Nucleus accumbens (tissue), 56 donors: ENCODE measurements at regions not wholly inside any gene's neighbourhood (a gene's known extent, or its start where the extent isn't known, plus 50 kb on each side); places are given as distances from the start of the nearest gene placed in this dataset.
"Not testable (repeated sequence)": the region's sequence is repeated elsewhere in the genome, so short reads cannot be mapped to it uniquely, and the experiment has no call there.

Source experiments
- DNase-seq, 56 donors: peaks; one replicate each; lab custom pipeline; 2025; lab: John Stamatoyannopoulos, UW

DNA sequence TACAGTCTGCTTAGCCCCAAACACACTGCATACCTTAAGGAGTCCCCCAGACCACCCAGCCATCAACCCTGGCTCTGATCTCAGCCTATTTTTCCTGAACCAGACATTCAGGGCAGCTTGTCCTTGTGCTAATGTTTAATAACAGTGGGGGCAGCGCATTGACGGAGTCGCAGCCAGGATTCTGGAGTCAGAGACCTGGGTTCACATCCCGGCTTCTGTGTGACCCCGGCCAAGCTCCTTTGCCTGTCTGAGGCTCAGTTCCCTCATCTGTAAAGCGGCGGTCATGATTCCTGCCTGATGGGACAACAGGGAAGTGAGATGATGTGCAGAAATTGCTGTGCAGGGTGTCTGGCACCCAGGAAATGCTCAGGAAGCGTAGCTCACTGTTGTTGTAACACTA lies 63.1 kb downstream of the MATN1 start:
- DNase-seq: no peak

DNA sequence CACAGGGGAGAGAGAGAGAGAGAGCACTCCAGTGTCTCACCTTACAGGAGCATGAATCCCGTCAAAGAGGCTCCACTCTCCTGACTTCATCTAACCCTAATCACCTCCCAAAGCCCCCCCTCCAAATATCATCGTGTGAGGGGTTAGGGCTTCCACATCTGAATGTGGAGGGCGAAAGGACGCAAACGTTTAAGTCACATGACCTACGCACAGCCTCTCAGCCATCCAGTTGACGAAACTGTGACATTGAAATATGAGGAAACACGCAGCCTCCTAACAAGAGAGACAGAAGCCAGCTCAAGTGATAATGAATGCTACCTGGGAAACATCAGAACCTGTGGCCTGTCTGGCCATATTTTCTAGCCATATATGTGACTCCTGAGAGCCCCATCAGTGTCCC lies 63.7 kb downstream of the MATN1 start:
- no peak for DNase-seq

DNA sequence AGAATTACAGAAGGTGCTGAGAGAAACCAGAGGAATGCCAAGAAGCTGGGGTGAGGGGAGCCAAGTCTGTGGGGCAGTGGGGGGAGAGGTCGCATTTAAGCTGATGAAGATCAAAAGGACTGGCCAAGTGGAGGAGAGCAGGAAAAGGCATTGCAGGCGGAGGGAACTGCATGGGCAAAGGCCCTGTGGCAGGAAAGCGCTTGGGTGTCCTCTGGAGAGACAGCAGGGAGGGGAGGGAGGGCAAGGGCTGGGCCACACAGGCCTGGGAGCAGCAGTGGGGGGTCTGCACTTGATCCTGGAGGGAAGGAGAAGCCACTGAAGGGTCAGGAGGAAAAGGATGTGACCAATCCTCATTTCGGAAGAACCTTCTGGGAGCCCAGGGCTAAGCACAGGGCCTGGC lies 65.0 kb downstream of the MATN1 start:
- DNase-seq: not testable (repeated sequence)

DNA sequence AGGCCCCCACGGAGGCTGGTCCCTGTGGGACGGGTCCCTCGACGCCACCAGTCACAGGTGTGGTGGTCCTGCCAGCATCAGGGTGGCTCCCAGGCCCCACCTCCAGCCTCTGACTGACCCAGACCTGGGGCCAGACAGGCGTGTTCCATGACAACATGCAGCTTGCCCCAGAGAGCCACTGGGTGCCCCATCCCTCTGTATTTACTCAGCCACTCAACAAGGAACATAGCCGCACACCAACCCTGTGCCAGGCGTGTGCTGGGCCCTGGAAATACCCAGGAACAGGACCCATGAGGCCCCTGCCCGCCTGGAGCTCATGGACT lies 65.4 kb downstream of the MATN1 start:
- DNase-seq: no peak

DNA sequence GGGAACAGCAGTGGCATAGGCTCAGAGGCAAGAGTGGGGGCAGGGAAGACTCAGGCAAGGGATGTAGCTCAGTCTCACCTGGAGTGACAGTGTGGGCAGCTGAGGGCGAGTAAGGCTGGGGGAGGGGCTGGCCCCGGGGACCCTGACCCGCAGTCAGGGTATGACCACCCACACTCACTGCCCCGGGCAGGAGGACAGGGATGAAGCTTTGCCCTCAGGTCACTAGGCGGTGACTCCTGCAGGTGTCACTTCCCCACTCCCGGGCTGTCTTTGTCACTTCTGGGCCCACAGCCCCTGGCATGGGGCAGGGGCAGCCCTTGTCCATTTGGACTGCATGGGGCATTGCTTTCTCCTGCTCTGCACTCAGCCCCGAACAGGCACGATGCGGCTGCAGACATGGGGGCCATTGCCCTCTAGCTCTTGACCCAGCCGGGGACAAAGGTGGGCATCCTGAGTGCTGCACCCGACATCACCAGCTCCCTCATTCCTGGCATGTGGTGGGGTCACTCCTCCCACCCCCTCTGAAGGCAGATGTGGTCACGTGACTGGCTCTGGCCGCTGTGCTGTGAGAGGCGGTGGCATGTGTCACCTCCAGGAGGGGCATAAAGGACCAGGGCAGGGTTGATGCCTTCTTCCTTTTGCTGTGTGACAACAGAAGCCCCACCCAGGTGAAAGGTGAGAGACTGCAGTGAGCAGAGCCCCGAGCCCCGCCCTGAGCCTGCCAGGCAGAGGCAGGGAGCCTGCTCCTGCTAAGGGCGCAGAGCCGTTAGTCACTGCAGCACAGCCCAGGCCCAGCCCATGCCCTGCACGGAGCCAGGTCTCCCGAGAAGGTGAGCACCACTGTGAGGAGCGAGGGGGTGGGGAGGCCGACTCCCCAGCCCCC lies 66.0 kb downstream of the MATN1 start:
- no peak for DNase-seq

DNA sequence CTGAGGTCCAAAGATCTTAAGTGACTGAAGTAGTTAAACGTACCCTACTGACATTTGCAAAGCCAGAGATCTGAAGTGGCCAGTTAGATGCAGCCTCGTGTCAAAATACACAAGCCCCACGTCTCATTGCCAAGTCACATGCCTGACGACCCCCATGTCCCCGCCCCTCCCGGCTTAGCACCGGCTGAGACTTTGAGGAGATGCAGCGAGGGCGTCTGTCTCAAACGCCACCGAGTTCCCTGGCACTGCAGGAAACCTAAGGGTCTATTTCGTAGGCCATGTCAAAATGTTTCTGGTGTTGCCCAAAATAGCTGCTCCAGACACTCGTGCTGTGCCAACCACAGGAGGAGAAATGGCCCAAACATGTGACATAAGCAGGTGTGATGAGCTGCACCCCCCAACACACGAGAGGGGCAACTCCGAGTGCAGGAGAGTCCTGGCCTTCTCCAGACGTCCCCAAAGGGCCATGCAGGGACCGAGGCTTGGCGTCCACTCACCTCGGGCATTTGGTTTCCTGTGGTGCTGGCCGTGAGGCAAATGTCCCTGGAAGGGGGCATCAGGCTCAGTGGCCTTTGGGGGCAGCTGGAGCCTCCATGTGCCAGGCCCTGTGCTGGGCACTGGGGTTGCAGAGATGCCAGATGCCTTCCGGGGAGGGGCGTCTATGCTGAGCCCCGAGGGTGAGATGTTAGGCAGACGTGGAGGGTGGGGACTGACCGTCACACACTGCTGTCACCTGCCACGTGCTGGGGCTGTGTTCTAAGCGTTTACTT lies 67.0 kb downstream of the MATN1 start:
- DNase-seq: no peak

DNA sequence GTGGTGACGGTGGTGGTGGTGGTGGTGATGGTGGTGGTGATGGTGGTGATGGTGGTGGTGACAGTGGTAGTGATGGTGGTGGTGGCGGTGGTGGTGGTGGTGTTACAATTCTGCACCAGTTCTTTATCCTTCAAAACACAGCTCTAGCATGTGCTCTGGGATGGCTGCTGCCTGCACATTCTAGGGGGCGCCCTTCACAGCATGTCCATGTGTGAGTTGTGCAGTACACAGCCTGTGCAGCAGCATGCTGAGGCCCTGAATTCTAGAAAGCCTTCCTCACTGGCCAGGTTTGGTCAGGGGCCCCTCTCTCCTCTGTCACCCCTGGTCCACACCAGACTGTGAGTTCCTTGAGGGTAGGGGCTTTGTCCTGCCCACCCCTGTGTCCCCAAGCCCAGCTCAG lies 67.7 kb downstream of the MATN1 start:
- no peak for DNase-seq

DNA sequence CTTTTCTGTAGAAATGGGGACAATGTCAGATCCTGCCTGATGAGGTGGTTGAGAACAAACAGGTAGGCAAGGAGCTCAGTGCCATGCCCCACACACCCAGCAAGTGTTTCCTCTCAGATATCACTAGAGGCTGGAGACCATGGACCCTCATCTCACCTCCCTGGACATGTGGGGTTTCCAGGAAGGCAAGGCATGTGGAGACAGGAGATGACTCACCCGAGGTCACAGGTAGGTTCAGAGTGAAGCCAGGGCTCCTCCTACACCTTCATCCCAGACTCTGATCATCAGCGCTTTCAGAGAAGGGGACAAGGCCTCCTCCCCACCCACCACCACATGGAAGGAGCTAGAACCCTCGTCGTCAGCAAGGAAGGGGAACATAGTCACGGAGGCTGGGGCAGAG lies 69.2 kb downstream of the MATN1 start:
- no peak for DNase-seq

DNA sequence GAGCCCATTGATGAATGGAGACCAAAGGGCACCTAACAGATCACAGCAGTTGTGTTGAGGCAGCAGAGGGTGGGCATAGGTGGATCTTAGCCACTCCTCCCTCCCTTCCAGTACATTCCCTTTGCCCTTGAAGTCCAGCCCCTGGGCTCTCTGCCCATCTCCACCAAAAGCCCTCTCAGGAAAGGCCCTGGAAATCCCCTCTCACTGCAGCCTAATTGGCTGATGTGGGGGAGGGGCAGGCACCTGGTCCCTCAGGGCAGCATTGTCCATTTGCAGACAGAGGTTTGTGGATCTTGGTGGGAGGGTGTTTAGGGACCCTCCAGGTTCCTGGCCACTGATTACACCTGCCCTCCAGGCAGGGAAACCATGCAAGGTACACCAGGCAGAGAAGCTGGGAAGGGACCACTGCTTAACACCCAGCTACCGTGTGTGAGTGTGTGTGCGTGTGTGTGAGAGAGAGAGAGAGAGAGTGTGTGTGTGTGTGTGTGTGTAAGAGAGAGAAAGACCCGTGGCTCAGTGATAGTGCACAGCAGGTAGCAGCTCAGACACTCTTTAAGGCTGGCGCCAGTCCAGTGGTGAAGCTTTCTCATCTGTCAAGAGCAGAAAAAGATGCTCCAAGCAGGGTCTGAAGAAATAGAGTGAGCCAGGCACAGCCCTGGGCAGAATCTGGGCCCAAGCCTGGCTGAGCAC lies 71.1 kb downstream of the MATN1 start:
- DNase-seq: no peak

DNA sequence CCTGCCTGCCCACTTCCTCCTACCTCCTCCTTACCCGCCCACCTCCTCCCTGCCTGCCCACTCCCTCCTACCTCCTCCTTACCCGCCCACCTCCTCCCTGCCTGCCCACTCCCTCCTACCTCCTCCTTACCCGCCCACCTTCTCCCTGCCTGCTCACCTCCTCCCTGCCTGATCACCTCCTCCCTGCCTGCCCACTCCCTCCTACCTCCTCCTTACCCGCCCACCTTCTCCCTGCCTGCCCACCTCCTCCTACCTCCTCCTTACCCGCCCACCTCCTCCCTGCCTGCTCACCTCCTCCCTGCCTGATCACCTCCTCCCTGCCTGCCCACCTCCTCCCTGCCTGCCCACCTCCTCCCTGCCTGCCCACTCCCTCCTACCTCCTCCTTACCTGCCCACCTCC lies 72.0 kb downstream of the MATN1 start:
- not testable (repeated sequence) for DNase-seq

DNA sequence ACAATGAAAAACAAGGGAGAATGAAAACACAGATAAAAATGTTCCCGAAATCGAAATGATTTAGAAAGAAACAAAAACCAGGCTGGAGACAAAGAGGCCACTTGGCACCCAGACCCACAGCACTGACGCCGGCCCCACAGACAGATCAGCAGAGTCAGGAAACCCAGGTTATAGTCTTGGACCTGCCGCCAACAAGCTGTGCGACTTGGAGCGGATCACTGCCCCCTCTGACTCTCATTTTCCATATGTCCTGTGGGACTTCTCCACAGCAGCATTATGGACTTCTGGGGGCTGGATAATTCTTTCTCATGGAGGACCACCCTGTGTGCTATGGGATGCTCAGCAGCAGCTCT lies 72.4 kb downstream of the MATN1 start:
- DNase-seq: no peak

DNA sequence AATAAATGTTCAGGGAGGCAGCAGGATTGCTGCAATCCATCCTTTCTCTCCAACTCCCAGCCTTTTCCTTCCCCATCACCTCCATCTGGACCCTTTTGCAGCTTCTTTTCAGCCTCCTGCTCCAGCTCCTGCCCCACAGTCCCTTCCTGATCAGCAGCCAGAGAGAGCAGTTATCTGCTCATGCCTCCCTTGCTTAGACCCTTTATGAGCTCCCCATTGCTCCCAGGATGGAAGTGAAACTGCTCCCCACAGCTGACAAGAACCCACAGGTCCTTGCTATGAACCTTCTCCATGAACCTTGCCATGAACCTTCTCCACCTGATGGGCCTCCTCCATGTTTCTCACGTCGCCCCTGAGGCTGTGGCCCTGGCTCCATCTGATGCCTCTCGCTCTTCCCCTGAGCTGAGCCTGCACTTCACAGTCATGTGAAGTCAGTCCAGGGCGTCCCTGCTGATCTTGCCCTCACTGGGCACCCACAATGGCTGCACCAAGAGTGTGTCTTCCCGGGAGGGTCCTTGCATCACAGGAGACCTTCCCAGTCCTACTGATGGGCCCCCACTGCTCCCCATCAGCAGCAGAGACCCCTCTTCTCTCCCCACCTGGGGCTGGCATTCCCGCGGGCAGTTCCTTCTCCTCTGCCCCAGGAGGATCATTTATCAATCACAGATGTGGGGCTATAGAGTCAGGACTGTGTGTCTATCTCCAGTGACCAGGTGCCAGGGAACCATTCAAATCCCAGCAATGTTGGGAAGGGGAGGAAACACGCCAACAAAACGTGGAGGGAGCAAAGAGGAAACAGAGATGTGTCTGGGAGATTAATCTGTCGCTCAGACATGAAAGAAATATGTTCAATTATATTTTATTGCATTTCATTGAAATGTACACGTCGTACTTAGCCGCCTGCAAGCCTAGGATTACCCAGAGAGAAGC lies 73.1 kb downstream of the MATN1 start:
- DNase-seq: no peak

DNA sequence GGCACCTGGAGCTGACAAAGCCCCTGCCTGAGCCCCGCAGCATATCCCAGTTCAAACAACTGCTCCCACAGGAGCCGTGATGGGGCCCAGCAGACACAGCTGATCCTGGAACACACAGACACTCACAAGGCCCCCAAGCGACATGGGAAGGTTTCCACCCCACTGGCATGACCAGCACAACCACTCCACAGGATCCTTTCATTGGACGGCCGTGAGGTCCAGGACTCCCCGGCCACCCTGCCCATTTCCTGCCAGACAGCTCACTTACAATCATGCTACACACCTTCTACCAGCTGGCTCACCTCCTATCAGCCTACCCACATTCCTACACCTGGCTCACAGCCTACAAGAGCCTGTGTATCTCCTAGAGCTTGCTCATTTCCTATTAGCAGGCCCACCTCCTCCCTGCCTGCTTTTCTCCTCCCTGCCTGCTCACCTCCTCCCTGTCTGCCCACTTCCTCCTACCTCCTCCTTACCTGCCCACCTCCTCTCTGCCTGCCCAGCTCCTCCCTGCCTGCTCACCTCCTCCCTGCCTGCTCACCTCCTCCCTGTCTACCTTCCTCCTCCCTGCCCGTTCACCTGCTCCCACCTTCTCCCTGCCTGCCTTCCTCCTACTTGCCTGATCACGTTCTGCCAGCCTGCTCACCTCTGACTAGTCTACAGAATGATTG lies 73.9 kb downstream of the MATN1 start:
- DNase-seq: peak in 12 of 56 donors; percentile 3 to 37 (median 22)

DNA sequence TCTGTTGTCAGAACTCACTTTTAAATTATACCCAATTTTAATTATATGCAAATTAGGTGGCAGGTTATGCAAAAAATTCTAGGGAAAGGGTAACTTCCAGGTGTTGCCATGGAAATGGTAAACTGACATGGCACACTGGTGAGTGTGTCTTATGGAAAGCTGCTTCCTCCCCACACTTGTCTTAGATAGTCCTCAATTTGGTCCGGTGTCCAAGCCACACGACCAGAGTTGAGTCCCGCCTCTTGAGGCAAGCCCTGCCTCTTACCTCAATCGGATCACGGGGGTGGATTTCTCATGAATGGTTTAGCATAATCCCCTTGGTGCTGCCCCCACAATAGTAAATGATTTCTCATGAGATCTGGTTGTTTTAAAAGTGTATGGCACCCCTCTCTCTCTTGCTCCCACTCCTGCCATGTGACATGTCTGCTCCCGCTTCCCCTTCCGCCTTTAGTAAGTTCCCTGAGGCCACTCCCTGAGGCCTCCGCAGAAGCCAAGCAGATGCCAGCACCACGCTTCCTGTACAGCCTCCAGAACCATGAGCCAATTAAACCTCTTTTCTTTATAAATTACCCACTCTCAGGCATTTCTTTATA lies 74.9 kb downstream of the MATN1 start:
- DNase-seq: peak in 16 of 56 donors; percentile 7 to 63 (median 24)

DNA sequence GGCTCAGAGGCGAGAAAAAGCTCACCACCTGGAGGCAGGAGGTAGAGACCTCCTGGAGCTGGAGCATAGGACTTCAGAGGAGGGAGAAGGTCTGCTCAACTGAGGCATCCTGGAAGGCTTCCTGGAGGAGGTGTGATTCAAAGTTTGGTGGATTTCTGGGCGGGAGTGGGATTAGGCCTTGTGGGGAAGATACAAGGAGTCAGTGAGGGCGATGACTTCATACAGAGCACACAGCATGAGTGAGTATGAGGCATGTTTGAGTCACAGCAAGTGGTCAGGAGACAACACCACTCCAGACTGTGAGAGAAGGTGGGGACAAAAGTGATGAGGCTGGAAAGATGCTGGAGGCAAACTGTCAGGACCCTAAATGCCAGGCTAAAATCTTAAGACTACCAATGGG lies 77.6 kb downstream of the MATN1 start:
- no peak for DNase-seq

DNA sequence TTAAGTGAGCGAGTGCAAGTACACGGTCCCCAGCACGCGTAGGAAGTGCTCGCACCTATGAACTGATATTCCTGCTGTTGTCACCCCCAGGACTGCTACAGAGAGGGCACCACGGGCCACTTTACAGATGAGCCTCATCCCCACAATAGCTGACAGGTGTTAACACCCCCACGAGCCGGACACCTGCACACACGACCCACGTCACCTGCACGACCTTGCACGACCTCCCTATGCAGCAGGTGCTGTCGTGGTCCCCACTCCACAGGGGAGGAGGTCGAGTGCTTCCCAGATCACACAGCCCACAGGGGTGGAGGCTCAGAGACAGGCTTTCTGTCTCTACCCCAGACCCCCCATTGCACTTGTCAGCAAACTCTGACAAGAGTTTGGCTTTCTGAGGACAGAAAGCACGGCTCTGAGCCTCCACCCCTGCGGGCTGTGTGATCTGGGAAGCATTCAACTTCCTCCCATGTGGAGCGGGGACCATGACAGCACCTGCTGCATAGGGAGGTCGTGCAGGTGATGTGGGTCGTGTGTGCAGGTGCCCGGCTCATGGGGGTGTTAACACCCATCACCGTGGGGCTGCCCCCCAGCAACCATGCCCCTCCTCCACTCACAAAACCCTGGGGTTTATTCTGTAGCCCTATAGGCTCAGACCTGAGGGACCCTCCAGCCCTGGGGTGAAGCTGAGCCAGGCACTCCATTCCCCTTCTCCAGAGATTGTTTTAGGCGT lies 80.8 kb downstream of the MATN1 start:
- DNase-seq: no peak

DNA sequence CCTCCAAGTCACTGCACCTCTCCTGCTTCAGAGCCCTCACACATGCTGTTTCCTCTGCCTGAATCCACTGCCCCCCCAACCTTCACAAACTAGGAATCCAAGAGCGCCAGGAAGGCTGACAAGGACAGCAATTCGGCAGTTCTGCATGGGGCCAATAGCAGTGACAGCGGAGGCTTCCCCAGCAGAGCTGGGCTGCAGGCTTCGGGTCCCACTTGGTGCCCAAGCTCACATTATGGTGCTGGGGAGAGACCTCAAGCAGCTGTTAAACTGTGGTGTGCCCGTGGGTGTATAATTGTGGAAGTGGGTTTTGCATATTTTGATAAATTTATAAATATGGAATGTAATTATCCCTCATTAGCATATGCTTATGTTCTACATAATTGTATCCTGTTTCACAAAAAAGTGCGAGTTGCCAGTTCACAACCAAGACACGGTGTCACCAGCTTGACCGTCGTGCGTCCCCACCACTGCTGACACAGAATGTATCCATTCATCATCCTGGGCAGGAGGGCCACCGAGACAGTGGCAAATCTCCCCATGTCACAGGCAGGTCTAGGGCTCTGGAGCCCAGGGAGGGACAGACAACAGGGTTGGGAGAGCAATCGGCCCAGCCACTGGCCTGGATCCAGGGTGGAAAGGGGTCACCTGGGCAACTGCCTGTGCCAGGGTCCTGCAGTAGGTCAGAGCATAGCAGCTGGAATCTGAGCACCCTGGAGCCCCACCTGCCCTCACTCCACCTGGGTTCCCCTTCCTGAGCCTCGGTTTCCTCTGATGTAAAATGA lies 81.6 kb downstream of the MATN1 start:
- DNase-seq: no peak

DNA sequence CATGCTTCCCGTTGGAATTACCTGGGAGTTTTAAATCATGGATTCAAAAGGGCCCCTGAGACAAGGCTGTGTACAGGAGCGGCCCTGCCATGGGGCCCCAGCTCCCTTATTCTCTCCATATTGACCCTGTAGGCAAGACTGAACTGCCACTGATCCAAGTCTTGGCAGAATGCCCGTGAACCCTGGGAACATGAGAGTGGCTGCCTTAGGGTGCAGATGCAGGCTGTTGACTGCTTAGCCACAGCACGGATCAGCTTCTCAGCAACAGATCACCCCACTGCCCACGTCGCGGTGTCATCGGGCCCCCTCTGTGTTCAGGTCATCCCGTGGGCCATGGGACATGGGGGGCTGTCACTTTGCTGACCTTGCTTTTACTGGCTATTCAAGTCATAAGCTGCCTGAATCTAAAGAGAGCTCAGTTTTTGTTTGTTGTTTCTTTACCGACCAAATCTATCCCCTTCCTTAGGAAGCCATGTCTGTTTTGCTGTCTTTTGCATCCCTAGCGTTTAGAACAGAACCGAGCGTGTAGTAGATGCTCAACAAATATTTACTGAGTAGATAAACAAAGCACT lies 83.4 kb downstream of the MATN1 start:
- DNase-seq: no peak
